ENCODE measurements at regions not wholly inside any gene's neighbourhood (a gene's known extent, or its start where the extent isn't known, plus 50 kb on each side); places are given as distances from the start of the nearest gene placed in this dataset.

GRCh38 chr2:21404137-21404536, 280.4 kb downstream of the TDRD15 start:
- no peak for ATAC-seq

- ATAC-seq: no peak
These were observed 281.3 kb downstream of the TDRD15 start for GRCh38 chr2:21404827-21405625.

- ATAC-seq: no peak
These were observed 282.6 kb downstream of the TDRD15 start for GRCh38 chr2:21406386-21406785.

- ATAC-seq: no peak
These were observed 283.1 kb downstream of the TDRD15 start for GRCh38 chr2:21406911-21407310.

GRCh38 chr2:21407851-21408250, 284.1 kb downstream of the TDRD15 start:
- ATAC-seq: no peak

- ATAC-seq: no peak
These were observed 288.0 kb downstream of the TDRD15 start for GRCh38 chr2:21411741-21412140.

GRCh38 chr2:21412944-21413443, 289.2 kb downstream of the TDRD15 start:
- ATAC-seq: no peak

GRCh38 chr2:21415234-21415633, 291.5 kb downstream of the TDRD15 start:
- no peak for ATAC-seq

- no peak for ATAC-seq
These were observed 292.5 kb downstream of the TDRD15 start for GRCh38 chr2:21416226-21416625.

GRCh38 chr2:21418456-21418855, 294.7 kb downstream of the TDRD15 start:
- ATAC-seq: no peak

- ATAC-seq: no peak
These were observed 297.0 kb downstream of the TDRD15 start for GRCh38 chr2:21420553-21421335.

GRCh38 chr2:21422050-21422449, 298.3 kb downstream of the TDRD15 start:
- ATAC-seq: no peak

GRCh38 chr2:21422724-21423522, 299.2 kb downstream of the TDRD15 start:
- no peak for ATAC-seq

- no peak for ATAC-seq
These were observed 300.1 kb downstream of the TDRD15 start for GRCh38 chr2:21423854-21424253.

GRCh38 chr2:21424375-21424774, 300.6 kb downstream of the TDRD15 start:
- ATAC-seq: no peak

- no peak for ATAC-seq
These were observed 303.8 kb downstream of the TDRD15 start for GRCh38 chr2:21427606-21428005.

GRCh38 chr2:21428754-21429153, 305.0 kb downstream of the TDRD15 start:
- no peak for ATAC-seq

- no peak for ATAC-seq
These were observed 306.0 kb downstream of the TDRD15 start for GRCh38 chr2:21429747-21430146.

GRCh38 chr2:21431078-21431477, 307.3 kb downstream of the TDRD15 start:
- no peak for ATAC-seq

GRCh38 chr2:21438949-21439348, 315.2 kb downstream of the TDRD15 start:
- ATAC-seq: no peak

- ATAC-seq: no peak
These were observed 317.7 kb downstream of the TDRD15 start for GRCh38 chr2:21441442-21441841.

GRCh38 chr2:21443494-21444105, 319.8 kb downstream of the TDRD15 start:
- no peak for ATAC-seq

GRCh38 chr2:21449881-21450280, 326.1 kb downstream of the TDRD15 start:
- ATAC-seq: no peak

Data from activated CD4-positive, CD25-positive, alpha-beta regulatory T cell treated with anti-CD3 and anti-CD28 coated beads, Interleukin-2, amount 50 U/mL, for 24 hours (primary cell).